GM19463 (cell line): ENCODE measurements at regions not wholly inside any gene's neighbourhood (a gene's known extent, or its start where the extent isn't known, plus 50 kb on each side); places are given as distances from the start of the nearest gene placed in this dataset.

Source experiments
- ATAC-seq: cut with Tn5 transposase; IDR thresholded peaks from one replicate; pipeline ENCODE4 v1.9.1; 2021; ENCODE audit warnings: mild to moderate bottlenecking, moderate library complexity; ENCODE audit not compliant: unreplicated experiment

DNA sequence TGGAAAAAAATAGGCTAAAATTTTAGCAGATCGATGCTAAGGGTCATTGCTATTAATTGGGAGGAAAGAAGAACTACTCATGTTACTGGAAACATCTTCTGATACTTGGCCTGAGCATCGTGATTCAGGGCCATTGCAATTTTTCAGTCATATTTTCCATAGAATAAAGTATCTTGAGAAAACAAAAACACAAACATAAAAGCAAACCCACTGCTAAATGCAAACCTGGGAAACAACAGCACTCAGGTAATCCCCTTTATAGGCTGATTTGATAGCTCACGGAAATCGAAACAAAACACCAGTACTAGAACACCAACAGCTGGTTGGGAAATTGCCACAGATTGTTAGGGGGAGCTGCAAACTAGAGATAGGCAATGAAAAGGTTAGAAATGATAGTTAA lies 172.9 kb upstream of the ESRRG start:
- no peak for ATAC-seq

DNA sequence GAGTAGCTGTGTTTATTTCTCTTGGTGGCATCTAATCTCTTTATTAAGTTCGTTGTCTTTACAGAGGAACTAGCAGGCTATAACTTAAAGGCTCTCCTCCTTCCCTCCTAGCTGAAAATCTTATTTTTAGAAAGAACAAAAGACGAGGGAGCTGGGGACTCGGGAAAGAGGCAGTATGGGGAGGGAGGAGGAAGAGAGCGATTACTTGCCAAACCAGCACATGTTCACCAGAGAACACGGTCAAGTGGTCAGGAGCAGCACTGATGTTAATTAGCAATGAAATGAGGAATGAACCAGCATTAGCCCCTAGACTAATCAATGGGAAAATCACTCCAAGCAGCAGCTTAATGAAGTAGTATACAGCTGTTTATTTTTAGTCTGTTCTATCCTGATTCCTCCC lies 171.3 kb upstream of the ESRRG start:
- no peak for ATAC-seq

DNA sequence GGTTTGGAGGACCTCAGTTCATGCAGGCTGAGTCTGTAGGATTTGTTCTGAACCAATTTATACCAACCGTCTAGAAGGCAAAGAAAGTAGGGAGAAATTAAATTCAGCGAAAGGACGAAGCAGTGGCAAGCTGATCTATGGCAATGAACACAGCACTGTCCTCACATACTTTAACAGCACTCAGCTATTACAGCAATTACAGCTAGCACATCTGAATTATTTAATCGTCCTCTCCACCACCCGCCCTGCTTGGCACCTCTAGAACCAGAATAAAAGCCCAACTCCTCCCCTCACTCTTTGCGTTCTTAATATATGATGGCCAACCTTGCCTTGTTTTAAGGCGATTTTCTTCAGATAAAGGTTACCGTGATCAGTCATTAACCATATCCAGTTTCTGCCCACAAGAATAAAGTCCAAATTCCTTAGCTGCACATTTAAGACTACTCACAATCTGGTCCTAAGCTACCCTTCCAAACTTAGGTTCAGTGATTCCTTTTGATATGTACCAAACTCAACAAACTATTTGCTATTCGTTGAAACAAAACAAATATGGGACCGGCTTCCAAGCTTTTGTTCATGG lies 169.4 kb upstream of the ESRRG start:
- no peak for ATAC-seq

DNA sequence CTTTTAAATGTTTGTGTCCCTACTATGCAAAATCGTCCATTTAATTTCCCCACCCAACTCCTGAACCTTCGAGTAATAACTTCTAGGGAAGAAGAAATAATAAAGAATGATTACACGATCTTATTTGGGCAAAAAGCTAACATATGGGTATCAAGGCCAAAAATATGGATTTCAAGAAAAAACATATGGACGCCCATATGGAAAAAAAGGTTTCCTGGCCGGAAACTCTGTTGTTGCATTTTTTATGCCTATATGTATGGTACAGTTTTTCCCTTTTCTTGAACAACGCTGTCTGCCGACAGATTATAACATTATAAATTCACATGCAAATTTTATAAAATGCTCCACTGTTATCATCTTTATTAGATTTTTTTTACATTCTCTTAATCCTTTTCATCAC lies 167.6 kb upstream of the ESRRG start:
- no peak for ATAC-seq

DNA sequence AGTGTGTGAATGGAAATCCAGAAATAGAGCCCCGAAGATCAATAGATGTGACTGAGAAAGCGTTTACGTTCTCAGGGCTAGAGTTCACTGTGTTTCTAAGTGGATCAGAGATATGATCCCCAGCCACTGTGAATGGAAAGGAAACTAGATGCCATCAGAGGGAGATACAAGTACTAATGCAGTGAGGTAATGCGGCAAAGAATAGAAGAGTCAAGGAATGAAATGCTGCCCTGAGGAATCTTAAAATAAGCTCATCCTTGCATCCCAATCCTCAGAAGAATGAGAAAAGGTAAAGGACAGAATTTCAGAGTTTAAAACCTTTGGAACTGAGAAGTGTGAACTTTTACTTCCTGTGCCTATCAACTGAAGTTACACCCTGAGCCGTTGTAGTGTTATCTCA lies 165.5 kb upstream of the ESRRG start:
- no peak for ATAC-seq

DNA sequence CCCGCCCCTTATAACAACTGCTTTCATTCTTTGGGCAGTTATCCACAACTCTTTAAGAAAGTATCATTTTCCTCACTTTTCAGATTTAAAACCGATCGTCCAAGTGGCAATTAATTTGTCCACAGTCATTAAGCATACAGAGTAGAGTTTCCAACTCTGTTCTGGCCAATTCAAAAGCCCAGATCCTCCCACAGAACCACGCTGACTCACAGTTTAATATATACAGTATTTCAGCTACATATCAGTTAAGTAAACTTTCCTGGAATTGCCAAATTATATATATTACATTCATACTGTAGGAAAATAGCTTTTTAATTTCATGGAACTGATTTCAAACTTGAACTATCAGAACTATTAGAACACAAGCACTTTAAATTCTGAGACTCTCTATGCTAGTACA lies 163.8 kb upstream of the ESRRG start:
- no peak for ATAC-seq

DNA sequence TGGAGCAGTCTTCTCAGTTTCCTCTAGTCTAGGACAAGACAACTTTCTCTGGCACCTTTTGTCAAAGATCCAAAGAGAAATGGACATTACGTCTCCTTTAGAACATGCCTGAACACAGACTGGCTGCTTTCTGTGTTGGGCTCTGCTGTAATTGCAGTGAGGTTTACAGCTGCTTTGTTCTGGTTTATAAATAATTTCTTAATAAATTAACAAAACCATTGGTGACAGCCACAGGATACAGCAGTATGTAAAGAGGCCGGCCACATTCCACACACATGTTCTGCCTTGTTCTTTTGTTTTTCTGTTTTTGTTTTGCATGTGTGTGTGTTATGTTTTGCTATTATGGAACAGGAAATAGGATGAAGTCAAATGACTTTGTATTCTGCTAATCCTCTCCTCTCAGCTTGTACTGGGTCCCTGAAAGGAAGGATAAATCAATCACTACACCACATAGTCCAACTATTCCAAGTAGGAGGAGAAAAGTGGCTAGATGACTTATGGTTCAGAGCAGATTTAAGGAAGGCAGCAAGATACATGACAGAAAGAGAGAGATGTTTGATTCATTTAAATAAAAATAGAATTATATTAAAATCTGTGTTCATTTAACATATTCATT lies 161.5 kb upstream of the ESRRG start:
- no peak for ATAC-seq

DNA sequence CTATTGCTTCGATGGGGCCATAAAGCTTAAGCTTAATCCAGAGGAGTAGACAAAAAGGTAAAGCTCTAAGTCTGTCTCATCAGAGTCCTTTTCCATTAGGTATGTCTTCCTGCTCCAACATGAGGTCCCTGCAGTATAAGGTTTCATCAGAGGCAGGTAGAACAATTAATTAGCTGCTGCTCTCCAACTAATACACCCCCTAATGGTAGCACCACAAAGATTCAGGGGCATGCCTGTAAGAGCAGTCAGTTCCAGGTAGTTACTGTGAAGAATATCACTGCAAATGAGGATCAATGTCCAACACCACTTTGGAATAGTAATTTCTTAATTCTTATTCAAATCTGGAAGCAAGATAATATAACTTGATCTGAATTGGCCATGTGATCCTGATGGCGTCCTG lies 160.3 kb upstream of the ESRRG start:
- no peak for ATAC-seq

DNA sequence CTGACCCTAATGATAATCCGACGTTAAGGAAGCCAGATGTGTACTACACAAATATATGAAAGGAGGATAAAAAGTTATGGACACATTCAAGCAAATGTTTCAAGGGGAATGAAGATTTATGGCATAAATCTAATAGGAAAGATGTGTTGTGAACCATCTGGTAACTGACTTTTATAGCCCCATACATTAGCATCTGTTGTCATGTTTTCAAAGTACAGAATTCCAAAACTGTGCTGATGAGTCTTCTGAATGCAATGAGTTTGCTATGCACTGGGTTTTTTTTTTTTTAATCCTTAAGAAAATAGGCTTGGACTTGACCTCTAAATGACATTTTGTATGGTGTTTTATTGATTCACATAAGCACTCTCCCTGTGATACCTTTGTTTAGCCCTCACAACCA lies 158.5 kb upstream of the ESRRG start:
- ATAC-seq, result no peak

DNA sequence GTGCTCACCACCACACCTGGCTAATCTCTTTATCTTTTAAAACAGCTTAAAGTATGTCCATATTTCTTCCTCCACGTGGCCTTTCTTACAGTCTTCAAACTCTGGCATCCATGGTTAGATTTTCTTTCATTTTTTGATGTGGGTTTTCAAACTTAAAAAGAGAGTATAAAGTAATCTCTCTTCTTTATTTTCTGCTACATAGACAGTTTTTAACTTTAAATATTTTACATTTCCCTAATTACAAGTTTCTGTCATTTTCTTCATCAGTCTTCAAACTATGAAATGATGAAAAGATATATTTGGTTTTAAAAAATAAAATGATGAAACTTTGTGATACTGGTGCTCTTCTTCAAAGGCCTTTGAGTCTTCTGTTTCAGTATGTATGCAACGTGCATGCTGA lies 143.5 kb upstream of the ESRRG start:
- ATAC-seq, result no peak

DNA sequence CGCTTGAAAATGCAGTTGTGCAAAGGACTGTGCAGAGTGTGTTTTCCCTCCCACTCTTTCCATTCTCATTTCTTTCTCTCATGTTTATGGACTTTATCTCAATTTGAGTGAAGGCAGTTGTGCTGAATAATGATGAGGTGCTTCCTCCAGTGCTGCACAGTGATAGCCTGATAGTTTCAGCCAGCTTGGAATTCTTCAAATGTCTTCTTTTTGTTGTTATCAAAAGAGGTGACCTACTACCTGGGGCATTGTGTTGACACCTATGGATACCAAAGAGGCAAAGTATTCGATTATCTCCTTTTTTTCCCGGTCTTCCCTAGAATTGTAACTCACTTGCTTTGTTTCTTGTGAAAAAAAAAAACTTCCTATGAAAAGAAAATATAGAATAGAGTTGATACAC lies 132.6 kb upstream of the ESRRG start:
- no peak for ATAC-seq

DNA sequence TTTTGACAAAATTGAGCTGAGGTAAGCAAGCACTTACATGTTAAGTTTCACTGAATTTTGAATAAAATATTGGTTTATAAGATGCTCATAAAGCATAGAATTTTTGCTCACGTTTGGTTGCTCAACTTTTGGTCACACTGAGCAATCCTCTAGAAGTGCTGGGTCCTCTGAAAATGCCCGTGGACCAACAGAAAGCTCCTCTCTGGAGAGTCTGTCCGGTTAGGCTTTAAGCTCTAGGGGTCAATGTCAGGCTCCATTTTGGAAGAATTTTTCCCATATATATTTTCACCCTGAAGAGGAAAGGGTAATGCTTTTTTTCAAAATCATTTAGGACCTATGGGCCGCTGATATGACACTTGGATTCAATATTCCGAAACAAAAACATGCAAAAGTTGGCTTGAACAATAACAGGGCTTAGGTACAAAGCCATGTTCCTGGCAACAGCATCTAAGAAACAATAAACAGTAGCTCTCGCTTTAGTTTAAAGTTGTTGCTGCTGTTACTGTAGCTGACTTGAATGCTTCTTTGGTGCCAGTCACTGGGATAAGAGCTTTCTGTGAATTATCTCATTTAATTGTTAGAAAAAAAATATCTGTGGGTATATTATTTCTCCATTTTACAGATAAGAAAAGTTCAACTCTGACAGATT lies 131.7 kb upstream of the ESRRG start:
- ATAC-seq, result no peak

DNA sequence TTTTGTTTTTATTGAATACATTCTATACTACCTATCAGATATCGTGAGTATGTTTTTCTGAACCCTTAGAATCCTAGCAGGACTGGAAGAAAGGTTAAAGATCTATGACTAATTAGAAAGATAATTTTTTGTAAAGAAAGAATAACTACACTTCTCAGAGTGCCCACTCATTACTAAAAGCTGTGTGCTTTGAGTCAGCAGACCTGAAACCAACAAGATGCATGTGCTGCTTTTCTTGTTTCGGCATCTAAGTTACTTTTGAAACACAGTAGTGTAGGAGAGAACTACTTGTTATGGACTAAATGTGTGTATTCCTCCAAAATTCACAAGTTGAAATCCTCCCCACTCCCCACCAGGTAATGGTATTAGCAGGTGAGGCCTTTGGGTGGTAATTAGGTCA lies 127.8 kb upstream of the ESRRG start:
- ATAC-seq, result no peak

DNA sequence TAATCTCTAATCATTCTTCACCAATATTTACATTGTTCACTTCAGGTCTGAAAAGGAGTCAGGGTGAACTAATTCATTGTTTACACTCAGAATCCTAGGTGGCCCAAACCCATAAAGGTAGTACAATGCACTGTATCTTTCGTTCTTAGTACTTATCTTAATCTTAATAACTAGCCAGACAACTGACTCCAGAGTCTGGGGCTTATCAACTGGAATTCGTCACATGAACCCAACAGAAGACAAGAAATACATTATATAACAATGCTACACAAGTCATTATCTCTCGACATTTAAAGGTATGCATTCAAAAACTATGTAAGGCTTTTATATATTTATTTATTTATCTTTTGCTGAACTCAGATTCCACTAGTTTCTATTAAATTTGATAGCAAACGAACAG lies 125.9 kb upstream of the ESRRG start:
- no peak for ATAC-seq

DNA sequence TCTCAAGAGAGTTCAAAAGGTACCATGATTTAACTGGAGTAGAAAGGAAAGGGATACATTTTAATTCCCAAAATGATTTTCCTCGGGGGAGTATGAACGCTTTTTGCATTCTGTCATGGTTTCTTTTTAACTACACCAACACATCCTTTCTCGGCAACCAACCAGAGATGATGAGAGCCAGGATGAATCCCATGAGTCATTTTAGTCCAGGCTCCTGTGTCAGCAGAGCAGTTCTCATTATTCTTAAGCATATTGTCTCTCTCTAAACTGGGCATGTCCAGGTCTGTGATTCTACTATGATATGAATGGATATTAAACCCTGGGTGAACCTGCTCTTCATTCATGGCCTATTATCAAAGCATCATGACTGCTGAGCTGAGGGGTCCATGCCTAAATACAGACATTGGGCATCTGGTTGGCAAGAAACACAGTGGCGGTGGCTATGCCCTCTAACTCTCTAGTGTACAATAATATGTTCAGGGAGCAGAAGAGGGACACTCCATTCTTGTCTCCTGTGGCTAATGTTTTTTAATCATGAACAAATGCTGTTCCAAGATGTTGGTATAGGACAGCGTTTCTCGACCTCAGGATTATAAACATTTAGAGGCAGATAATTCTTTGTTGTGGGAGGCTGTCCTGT lies 124.3 kb upstream of the ESRRG start:
- ATAC-seq, result no peak

DNA sequence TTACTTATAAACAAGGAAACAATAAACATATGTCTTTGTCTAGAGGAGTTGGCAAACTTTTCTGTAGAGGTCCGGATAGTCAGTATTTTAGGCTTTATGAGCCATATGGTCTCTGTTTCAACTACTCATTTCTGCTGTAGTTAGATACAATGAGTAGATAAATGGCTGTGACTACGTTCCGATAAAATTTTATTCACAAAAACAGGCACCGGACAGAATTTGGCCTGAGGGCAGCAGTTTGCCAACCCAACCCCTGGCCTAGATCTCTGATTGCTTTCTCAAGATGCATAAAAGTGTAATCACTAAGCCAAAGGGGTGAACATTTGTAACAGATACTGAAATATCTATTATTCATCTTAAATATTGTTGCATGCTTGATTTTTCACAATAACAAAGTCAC lies 123.1 kb upstream of the ESRRG start:
- no peak for ATAC-seq

DNA sequence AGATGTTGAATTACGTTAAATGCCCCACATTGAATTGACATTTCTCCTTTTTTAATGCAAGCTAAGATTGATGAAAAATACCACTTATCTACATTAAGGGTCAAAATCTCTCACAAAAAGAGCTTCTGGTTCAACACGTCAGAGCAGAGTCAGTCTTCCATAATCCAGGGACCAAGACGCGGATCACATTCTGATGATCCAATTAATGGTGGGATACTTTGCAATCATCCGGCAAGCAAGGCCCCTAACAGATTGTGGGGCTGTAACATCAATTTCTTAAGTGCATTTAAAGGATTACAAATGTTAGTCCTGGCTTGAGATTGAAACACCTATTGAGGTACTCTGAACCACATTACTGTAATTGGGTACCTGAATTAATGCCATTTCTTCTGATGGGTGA lies 120.2 kb upstream of the ESRRG start:
- no peak for ATAC-seq

DNA sequence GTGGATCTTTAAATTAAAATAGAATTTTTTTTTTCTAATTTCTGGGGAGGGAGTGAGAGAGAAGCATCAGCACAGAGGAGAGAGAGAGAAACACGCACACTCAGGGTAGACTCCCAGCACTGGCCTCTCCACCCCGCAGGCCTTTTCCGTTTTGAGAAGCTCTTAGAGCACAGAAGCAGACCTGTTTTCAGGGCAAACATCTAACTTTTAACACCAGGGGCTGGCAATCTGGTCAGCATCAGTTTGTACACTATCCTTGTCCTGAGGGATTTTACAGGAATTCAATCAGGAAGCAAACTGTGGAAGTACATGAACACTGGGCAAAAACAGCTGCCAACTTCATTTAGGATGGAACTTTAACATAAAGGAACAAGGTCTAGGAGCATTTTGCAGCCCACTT lies 117.9 kb upstream of the ESRRG start:
- ATAC-seq, result no peak

DNA sequence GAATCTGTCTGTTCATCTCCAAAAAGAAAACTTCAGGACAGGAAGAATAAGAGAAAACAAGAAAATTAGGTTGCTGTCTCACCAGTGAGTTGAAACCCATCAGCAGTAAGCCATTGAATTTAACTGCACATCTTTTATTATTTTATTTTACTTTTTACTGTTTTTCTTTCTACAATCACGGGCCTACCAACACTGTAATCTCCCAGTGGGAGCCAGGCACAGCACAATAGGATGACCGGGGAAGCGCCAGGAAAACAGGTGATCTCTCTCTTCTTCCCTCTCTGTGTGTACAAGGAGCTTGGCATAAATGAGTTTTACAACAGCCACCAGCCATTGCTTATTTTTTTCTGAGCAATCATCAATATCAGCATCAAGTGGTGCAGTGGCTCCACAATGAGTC lies 113.1 kb upstream of the ESRRG start:
- ATAC-seq, result no peak

DNA sequence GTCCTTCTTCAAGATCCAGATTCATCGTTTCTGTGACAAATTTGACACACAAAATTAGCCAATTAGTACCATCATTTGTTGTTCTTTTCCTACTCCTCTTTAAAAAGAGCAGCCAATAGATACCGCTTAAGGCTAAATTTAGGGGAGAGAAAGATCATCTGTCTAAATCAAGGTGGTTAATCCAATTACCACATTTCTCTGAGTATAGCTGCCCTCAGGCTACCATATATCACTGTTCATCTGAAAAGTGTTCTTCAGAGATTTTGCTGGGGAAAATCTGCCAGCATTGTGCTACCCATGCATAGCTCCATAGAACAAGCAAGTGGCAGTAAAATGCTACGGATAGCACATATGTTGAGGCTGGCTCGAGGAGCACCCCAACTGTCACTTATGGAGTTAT lies 110.3 kb upstream of the ESRRG start:
- no peak for ATAC-seq

DNA sequence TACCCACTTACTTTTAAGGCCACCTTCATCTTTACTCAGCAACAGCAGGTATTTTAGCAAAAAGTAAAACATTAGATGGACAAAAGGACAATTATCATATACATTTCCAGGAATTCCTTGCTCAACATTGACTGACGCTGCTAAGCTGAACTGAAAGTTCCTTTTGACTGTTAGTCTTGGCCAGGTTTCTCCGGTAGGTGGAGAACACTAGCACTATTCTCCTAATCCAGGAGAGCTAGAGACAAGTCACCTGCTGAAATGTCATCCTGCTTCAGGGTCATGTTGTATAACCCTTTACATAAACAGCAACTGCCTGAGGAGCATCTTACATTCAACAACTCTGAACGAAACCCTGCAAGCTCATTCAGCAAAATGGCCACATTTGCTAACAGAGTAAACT lies 109.0 kb upstream of the ESRRG start:
- ATAC-seq, result no peak

DNA sequence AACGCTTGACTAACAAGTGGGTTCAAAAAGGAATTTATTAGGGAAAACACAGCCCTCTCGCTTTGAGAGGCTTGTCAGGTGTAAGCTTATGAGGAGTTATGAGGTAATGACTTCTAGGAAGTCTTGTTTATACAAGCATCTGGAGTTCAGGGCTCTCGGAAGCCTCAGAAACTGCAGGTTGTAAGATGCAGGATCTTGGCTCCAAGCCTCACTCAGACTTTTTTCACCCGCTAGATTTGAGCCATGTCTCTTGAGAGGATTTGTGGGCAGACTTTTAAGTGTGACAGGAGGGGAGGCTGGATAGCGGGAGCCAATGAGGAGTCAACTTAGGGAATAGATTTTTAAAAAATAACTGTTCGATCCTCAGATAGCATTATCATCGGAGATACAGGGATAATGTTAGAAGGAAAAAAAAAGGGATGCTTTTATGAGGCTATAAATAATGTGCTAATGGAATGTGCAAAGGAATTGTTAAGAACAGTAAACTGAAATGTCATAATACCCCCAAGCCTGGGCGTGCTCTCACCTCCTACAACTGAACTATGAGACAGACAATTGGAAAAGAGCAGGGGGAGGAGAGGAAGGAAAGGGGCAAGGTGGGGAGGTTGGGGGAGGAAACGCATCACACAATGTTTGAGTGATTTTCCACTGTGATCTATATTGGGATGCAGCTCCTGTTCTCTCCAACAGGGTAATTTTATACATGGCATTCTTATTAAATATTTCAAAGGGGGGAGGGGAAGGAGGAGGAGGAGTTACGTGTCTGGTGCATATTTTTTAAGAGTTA lies 107.4 kb upstream of the ESRRG start:
- ATAC-seq, result no peak
